H9 (cell line): ENCODE measurements at regions not wholly inside any gene's neighbourhood (a gene's known extent, or its start where the extent isn't known, plus 50 kb on each side); places are given as distances from the start of the nearest gene placed in this dataset.

Experiments
- DNase-seq: peaks from one replicate; pipeline ENCODE4 v3.0.0-alpha.2; 2017
- H2AFZ ChIP-seq: one replicate; pipeline ENCODE4 v1.6.1; 2013; ENCODE audit warnings: mild to moderate bottlenecking, low read length, control low read depth, moderate library complexity
- H2AK5ac ChIP-seq: 2 replicates; pipeline ENCODE4 v1.6.1; 2013; ENCODE audit warnings: low read length, control low read depth, mixed read lengths; ENCODE audit not compliant: insufficient read length
- H2BK120ac ChIP-seq: one replicate; pipeline ENCODE4 v1.6.1; 2013; ENCODE audit warnings: low read depth, mild to moderate bottlenecking, low read length, control low read depth, inconsistent platforms; ENCODE audit not compliant: poor library complexity, severe bottlenecking
- H2BK12ac ChIP-seq: 2 replicates; pipeline ENCODE4 v1.6.1; 2013; ENCODE audit warnings: low read length, control low read depth, mixed read lengths, low read depth; ENCODE audit not compliant: insufficient read length
- H2BK15ac ChIP-seq: 2 replicates; pipeline ENCODE4 v1.6.1; 2013; ENCODE audit warnings: low read depth, low read length, control low read depth
- H2BK20ac ChIP-seq: one replicate; pipeline ENCODE4 v1.6.1; 2013; ENCODE audit warnings: low read depth, mild to moderate bottlenecking, low read length, control low read depth, inconsistent platforms; ENCODE audit not compliant: poor library complexity, severe bottlenecking
- H2BK5ac ChIP-seq: 2 replicates; pipeline ENCODE4 v1.6.1; 2013; ENCODE audit warnings: low read length, control low read depth, mixed read lengths; ENCODE audit not compliant: insufficient read length
- H3K14ac ChIP-seq: 2 replicates; pipeline ENCODE4 v1.6.1; 2013; ENCODE audit warnings: low read length, control low read depth; ENCODE audit not compliant: insufficient read depth
- H3K18ac ChIP-seq: 2 replicates; pipeline ENCODE4 v1.6.1; 2013; ENCODE audit warnings: low read depth, mild to moderate bottlenecking, mixed read lengths, low read length, control low read depth; ENCODE audit not compliant: insufficient read length
- H3K23ac ChIP-seq: 2 replicates; pipeline ENCODE4 v1.6.1; 2013; ENCODE audit warnings: low read length, control low read depth, mixed read lengths, low read depth; ENCODE audit not compliant: insufficient read length
- H3K23me2 ChIP-seq: 2 replicates; pipeline ENCODE4 v1.6.1; 2013; ENCODE audit warnings: low read depth, mild to moderate bottlenecking, mixed read lengths, low read length, control low read depth; ENCODE audit not compliant: insufficient read length, poor library complexity, severe bottlenecking
- H3K27ac ChIP-seq: 2 replicates; pipeline ENCODE4 v1.5.1; 2013; ENCODE audit warnings: low read length, control low read depth, mixed read lengths, low read depth; ENCODE audit not compliant: insufficient read length
- H3K27me3 ChIP-seq: 2 replicates; pipeline ENCODE4 v1.6.1; 2013; ENCODE audit warnings: low read length, control low read depth, inconsistent platforms; ENCODE audit not compliant: insufficient read depth
- H3K4ac ChIP-seq: 2 replicates; pipeline ENCODE4 v1.6.1; 2013; ENCODE audit warnings: low read depth, mild to moderate bottlenecking, control low read depth, inconsistent platforms, low read length, moderate library complexity
- H3K4me1 ChIP-seq: 2 replicates; pipeline ENCODE4 v1.6.1; 2013; ENCODE audit warnings: low read length, control low read depth, inconsistent platforms; ENCODE audit not compliant: insufficient read depth
- H3K4me2 ChIP-seq: 2 replicates; pipeline ENCODE4 v1.6.1; 2013; ENCODE audit warnings: low read length, control low read depth, mixed read lengths; ENCODE audit not compliant: insufficient read length, insufficient read depth
- H3K56ac ChIP-seq: 2 replicates; pipeline ENCODE4 v1.6.1; 2013; ENCODE audit warnings: low read depth, mild to moderate bottlenecking, mixed read lengths, low read length, control low read depth; ENCODE audit not compliant: insufficient read length
- H3K79me1 ChIP-seq: 2 replicates; pipeline ENCODE4 v1.6.1; 2013; ENCODE audit warnings: low read depth, mild to moderate bottlenecking, moderate library complexity, low read length, control low read depth, inconsistent platforms; ENCODE audit not compliant: insufficient read depth, poor library complexity, severe bottlenecking
- H3K79me2 ChIP-seq: 2 replicates; pipeline ENCODE4 v1.6.1; 2013; ENCODE audit warnings: low read length, control low read depth, inconsistent platforms; ENCODE audit not compliant: insufficient read depth
- H3K9ac ChIP-seq: 2 replicates; pipeline ENCODE4 v1.6.1; 2013; ENCODE audit warnings: low read length, control low read depth, mixed read lengths; ENCODE audit not compliant: insufficient read length; ENCODE audit errors: extremely low read depth
- H3K9me3 ChIP-seq: one replicate; pipeline ENCODE4 v1.6.1; 2013; ENCODE audit warnings: low read depth, low read length, inconsistent platforms; ENCODE audit not compliant: control insufficient read depth
- H3T11ph ChIP-seq: one replicate; pipeline ENCODE4 v1.6.1; 2013; ENCODE audit warnings: mild to moderate bottlenecking, low read length, control low read depth, inconsistent platforms
- H4K20me1 ChIP-seq: one replicate; pipeline ENCODE4 v1.6.1; 2013; ENCODE audit not compliant: control insufficient read depth, insufficient read length, insufficient read depth
- H4K5ac ChIP-seq: 2 replicates; pipeline ENCODE4 v1.6.1; 2013; ENCODE audit warnings: low read depth, mild to moderate bottlenecking, mixed read lengths, low read length, control low read depth; ENCODE audit not compliant: insufficient read length
- H4K8ac ChIP-seq: replicated peaks from 2 replicates; pipeline ENCODE4 v1.6.1; 2013; ENCODE audit warnings: low read length, control low read depth, mixed read lengths, low read depth; ENCODE audit not compliant: insufficient read length
- H4K91ac ChIP-seq: 2 replicates; pipeline ENCODE4 v1.6.1; 2013; ENCODE audit warnings: low read depth, mild to moderate bottlenecking, moderate library complexity, mixed read lengths, low read length, control low read depth; ENCODE audit not compliant: insufficient read length
- H3K27ac Mint-ChIP-seq, 3 experiments: 2 replicates in 2 of 3; 3 replicates in 1 of 3; pipeline ENCODE4 v1.8.0; 2020 to 2021; ENCODE audit warnings: mixed read lengths in 3 of 3, mild to moderate bottlenecking in 1 of 3, moderate library complexity in 1 of 3
- H3K27me3 Mint-ChIP-seq: 2 replicates; pipeline ENCODE4 v1.8.0; 2021; ENCODE audit warnings: low read depth, mild to moderate bottlenecking, moderate library complexity, mixed read lengths
- H3K36me3 Mint-ChIP-seq, 3 experiments: 2 replicates in 2 of 3; 3 replicates in 1 of 3; pipeline ENCODE4 v1.8.0; 2020 to 2021; ENCODE audit warnings: low read depth in 3 of 3, mixed read lengths in 3 of 3; ENCODE audit not compliant: insufficient read depth in 1 of 3
- H3K4me1 Mint-ChIP-seq, 2 experiments: 2 replicates each; pipeline ENCODE4 v1.8.0; 2020; ENCODE audit warnings: mixed read lengths in 2 of 2
- H3K4me3 Mint-ChIP-seq, 2 experiments: 2 replicates in 1 of 2; 3 replicates in 1 of 2; pipeline ENCODE4 v1.8.0; 2020 to 2021; ENCODE audit warnings: mild to moderate bottlenecking in 2 of 2, mixed read lengths in 2 of 2, moderate library complexity in 1 of 2
- H3K9me3 Mint-ChIP-seq, 2 experiments: 2 replicates in 1 of 2; 3 replicates in 1 of 2; pipeline ENCODE4 v1.8.0; 2020; ENCODE audit warnings: mild to moderate bottlenecking in 2 of 2, mixed read lengths in 2 of 2, moderate library complexity in 1 of 2
- TF ChIP-seq, protein P1 (sequence below): fragments of 200-600 bp; sonication (generic); conservative IDR thresholded peaks from 3 replicates; pipeline ENCODE4 v1.8.0; 2021; ENCODE audit warnings: antibody characterized with exemption, mild to moderate bottlenecking

DNA sequence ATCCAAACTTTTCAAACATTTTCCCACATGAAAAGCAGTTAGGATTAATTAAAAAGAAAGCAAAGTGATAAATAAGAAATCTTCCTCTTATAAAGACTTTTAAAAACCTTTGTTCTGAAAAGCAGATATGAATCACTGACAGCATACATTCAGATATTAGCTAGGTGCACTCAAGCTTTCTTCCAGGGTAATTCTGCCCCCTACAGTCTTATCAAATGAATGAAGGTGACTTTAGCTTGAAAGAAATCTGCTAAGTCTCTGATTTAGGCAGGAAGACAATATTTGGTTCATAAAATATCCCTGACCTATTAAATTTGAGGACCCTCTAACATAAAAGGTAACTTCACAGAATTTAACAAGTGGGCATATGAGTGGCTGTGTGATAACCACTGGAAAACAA lies 209.1 kb upstream of the FAM47A start:
- Histone ChIP-seq H3K9ac (no peak overlapping the region), H3K23me2 (no peaks in the 10 kb centered on the region), H4K8ac (no peak overlapping the region), H3K4me2 (no peak overlapping the region), H2AFZ (no peak overlapping the region), H3K4me1 (no peaks in the 10 kb centered on the region), H3K79me1 (no peaks in the 10 kb centered on the region), H4K5ac (no peak overlapping the region), H3K18ac (no peak overlapping the region), H3K79me2 (no peaks in the 10 kb centered on the region), H3T11ph (no peak overlapping the region), H3K27ac (no peak overlapping the region), H3K9me3 (no peaks in the 10 kb centered on the region), H2BK12ac (no peak overlapping the region), H3K27me3 (no peaks in the 10 kb centered on the region), H2BK15ac (no peak overlapping the region), H2BK20ac (no peak overlapping the region), H3K4ac (no peak overlapping the region), H3K56ac (no peak overlapping the region), H3K23ac (no peak overlapping the region), H2BK120ac (no peak overlapping the region), H4K20me1 (no peaks in the 10 kb centered on the region), H3K14ac (no peak overlapping the region), H2BK5ac (no peak overlapping the region), H2AK5ac (no peak overlapping the region), H4K91ac (no peak overlapping the region)
- no peak overlapping the region for H3K27ac Mint-ChIP-seq
- no peak for DNase-seq
- H3K27me3 Mint-ChIP-seq: no peaks in the 10 kb centered on the region
- H3K4me3 Mint-ChIP-seq: no peak overlapping the region
- peaks cover 2 to 11% (median 3%) of the 10 kb centered on the region in 3 experiments; a peak in 4 of 7 replicates for H3K36me3 Mint-ChIP-seq
- H3K9me3 Mint-ChIP-seq: peaks cover 20 to 68% of the 10 kb centered on the region in 2 experiments; a peak in 4 of 5 replicates
- TF ChIP-seq, protein P1, sequence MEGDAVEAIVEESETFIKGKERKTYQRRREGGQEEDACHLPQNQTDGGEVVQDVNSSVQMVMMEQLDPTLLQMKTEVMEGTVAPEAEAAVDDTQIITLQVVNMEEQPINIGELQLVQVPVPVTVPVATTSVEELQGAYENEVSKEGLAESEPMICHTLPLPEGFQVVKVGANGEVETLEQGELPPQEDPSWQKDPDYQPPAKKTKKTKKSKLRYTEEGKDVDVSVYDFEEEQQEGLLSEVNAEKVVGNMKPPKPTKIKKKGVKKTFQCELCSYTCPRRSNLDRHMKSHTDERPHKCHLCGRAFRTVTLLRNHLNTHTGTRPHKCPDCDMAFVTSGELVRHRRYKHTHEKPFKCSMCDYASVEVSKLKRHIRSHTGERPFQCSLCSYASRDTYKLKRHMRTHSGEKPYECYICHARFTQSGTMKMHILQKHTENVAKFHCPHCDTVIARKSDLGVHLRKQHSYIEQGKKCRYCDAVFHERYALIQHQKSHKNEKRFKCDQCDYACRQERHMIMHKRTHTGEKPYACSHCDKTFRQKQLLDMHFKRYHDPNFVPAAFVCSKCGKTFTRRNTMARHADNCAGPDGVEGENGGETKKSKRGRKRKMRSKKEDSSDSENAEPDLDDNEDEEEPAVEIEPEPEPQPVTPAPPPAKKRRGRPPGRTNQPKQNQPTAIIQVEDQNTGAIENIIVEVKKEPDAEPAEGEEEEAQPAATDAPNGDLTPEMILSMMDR: peak; percentile 63
- peaks cover 6 to 10% of the 10 kb centered on the region in 2 experiments for H3K4me1 Mint-ChIP-seq
